ENCODE measurements at regions not wholly inside any gene's neighbourhood (a gene's known extent, or its start where the extent isn't known, plus 50 kb on each side); places are given as distances from the start of the nearest gene placed in this dataset.

DNA sequence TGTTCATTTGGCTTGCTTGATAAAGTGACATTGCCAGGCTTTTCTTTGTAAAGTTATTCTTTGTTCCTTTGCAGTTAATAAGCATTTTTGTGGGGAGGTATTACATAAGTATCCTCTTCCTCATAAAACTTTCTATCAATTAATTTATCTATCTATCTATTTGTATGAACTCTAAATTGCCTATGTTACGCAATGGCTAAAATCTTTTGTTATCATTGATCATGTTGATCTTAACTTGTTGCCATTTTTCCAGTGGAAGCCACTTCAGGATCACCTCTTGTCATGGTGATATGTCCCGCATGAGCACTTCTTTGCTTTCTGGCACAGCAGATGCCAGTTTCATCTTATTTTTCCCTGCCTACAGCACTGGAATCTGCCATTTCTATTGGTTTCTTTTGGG is 436.7 kb upstream of the KIF2A start:
- H3K9me3 ChIP-seq, result peaks cover 4% of the 10 kb centered on the region
- no peaks in the 10 kb centered on the region for H3K36me3 ChIP-seq
- TF ChIP-seq, protein P1, sequence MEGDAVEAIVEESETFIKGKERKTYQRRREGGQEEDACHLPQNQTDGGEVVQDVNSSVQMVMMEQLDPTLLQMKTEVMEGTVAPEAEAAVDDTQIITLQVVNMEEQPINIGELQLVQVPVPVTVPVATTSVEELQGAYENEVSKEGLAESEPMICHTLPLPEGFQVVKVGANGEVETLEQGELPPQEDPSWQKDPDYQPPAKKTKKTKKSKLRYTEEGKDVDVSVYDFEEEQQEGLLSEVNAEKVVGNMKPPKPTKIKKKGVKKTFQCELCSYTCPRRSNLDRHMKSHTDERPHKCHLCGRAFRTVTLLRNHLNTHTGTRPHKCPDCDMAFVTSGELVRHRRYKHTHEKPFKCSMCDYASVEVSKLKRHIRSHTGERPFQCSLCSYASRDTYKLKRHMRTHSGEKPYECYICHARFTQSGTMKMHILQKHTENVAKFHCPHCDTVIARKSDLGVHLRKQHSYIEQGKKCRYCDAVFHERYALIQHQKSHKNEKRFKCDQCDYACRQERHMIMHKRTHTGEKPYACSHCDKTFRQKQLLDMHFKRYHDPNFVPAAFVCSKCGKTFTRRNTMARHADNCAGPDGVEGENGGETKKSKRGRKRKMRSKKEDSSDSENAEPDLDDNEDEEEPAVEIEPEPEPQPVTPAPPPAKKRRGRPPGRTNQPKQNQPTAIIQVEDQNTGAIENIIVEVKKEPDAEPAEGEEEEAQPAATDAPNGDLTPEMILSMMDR (IDR thresholded peaks at IDR 0.05), result no peak
- H3K4me3 ChIP-seq, result no peak overlapping the region
- DNase-seq, result no peak
- H3K27me3 ChIP-seq (ENCODE audit: low read depth), result no peaks in the 10 kb centered on the region
- ATAC-seq, result no peak
- intact Hi-C loops (cut with DNase I), result no loop called here
- no peak overlapping the region for H3K27ac ChIP-seq
- H3K4me1 ChIP-seq, result no peaks in the 10 kb centered on the region

DNA sequence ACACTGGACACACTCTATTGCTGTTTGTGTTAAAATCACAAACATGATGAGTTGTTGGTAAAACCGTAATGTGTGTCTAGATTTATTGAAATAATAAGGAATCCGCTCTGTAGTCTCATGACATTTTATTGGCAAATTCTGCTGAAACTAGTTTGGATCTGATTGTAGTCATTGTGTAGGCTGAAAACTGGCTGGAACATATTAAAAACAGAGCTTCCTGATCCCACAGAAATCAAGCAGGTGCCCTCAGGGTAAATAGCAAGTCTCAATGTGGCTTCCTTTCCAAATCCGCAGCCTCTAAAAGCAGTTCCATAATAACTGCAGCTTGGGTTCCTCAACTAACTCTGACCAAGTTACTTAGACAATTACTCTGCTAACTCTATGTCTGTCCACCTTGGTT is 427.5 kb upstream of the KIF2A start:
- intact Hi-C loops (cut with DNase I), result no loop called here
- H3K36me3 ChIP-seq, result no peaks in the 10 kb centered on the region
- no peak for DNase-seq
- H3K4me1 ChIP-seq, result no peaks in the 10 kb centered on the region
- H3K27me3 ChIP-seq (ENCODE audit: low read depth), result no peaks in the 10 kb centered on the region
- H3K9me3 ChIP-seq, result no peaks in the 10 kb centered on the region
- no peak overlapping the region for H3K27ac ChIP-seq
- H3K4me3 ChIP-seq, result no peak overlapping the region
- ATAC-seq, result no peak
- TF ChIP-seq, protein P1 (IDR thresholded peaks at IDR 0.05), result no peak

DNA sequence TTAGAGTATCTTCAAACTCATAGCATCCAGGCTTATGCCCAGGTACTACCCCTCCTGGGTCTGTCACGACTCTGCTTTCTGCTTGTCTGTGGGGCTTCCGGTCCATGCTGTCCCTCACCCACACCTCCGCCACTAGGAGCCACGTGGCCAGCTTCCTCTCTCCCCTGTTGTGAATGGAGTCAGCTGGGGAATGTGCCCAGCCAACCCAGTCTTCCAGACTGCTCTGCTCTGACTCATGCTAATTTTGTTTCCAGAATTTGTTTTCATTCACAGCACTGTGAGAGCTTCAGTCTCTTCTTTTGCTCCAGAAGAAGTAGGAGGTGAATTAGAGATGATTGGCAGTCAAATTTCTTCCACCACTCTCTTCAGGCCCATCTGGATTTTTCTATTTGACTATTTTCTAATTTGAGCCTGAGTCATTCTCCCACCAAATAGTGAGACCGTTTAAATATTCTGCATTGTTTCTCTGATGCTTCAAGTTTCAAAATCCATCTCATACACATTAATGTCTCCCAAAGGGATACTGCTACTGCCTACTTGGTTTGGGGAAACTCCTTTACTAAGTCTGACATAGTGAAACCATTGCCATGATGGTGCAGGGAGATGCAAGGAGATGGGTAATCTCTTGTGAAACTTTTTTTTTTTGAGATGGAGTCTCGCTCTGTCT is 424.1 kb upstream of the KIF2A start:
- DNase-seq (no peak), ATAC-seq (no peak)
- Histone ChIP-seq H3K4me1 (no peaks in the 10 kb centered on the region), H3K4me3 (no peak overlapping the region), H3K27me3 (ENCODE audit: low read depth) (no peaks in the 10 kb centered on the region), H3K9me3 (no peaks in the 10 kb centered on the region), H3K36me3 (no peaks in the 10 kb centered on the region), H3K27ac (no peak overlapping the region)
- TF ChIP-seq, protein P1 (IDR thresholded peaks at IDR 0.05), result no peak
- intact Hi-C loops (cut with DNase I), result no loop called here

DNA sequence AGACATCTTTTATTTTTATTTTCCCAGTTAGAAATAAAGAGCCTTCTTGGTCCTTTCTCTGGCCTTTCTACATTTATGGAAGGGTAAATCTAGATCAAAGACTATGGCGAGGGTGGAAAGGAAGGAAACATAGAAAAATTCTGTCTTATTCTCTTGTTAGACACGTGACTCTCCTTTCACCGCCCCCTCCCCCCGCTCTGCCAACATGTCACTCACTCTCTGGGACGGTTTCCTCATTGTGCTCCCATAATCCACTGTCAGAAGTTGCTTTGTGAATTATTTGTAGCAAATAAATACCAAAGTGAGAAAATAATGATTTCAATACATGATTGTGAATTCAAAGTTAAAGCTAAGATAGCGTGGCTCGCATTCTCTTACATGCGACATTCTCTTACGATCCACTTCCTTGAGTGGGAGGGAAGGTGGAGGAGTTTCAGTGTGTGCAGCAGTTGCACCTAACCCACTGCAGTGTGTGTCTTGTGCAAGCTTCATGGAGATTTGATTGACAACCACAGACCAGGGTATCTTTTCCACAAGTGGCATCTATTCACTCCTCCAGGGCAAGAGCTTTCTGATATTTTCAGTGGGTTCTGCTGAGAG is 423.0 kb upstream of the KIF2A start:
- no peak overlapping the region for H3K27ac ChIP-seq
- no peaks in the 10 kb centered on the region for H3K36me3 ChIP-seq
- intact Hi-C loops (cut with DNase I), result no loop called here
- no peak for DNase-seq
- no peak for ATAC-seq
- TF ChIP-seq, protein P1 (IDR thresholded peaks at IDR 0.05), result no peak
- H3K4me1 ChIP-seq, result no peaks in the 10 kb centered on the region
- no peaks in the 10 kb centered on the region for H3K9me3 ChIP-seq
- H3K27me3 ChIP-seq (ENCODE audit: low read depth), result no peaks in the 10 kb centered on the region
- H3K4me3 ChIP-seq, result no peak overlapping the region

DNA sequence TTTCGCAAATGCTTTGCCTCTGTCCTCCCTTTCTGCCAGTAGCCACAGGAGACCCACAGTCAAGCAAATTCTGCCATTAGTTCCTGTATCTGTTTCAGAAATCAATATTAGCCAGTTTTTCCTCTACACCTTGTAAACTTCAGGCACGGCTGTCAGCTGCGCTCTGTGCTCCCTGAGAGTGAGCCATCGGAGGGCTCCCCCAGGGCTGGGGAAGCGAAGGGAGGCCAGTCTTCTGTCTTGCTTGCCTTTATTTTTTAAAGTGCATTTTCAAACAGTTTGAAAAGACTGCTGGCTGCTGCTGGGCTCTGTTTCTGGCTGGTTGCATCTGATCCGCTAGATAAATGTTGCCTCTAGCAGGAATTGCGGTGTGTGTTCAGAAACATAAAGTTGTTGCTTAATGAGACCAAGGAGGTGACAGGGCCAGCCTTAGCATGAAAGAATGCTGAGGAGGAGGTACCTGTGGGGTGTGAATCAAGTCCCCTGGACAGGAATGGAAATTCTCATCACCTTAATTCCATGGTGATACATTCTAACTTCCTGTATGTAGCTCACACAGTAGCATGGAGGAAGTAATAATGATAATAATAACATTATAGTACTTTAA is 421.7 kb upstream of the KIF2A start:
- Histone ChIP-seq H3K4me1 (no peaks in the 10 kb centered on the region), H3K4me3 (no peak overlapping the region), H3K36me3 (no peaks in the 10 kb centered on the region), H3K9me3 (no peaks in the 10 kb centered on the region), H3K27me3 (ENCODE audit: low read depth) (no peaks in the 10 kb centered on the region), H3K27ac (no peak overlapping the region)
- intact Hi-C loops (cut with DNase I), result no loop called here
- ATAC-seq (no peak), DNase-seq (no peak)
- TF ChIP-seq, protein P1 (IDR thresholded peaks at IDR 0.05), result no peak

Data from lower lobe of right lung (tissue), 2 donors.